Neural cell (in vitro differentiated cells): ENCODE measurements at regions not wholly inside any gene's neighbourhood (a gene's known extent, or its start where the extent isn't known, plus 50 kb on each side); places are given as distances from the start of the nearest gene placed in this dataset.

Experiments
- CTCF ChIP-seq: fragments of 450-650 bp; IDR thresholded peaks from 2 replicates; pipeline ENCODE4 v1.5.1; 2014; ENCODE audit warnings: antibody characterized with exemption, mild to moderate bottlenecking, moderate library complexity; ENCODE audit not compliant: poor library complexity, severe bottlenecking
- POLR2AphosphoS5 ChIP-seq: IDR thresholded peaks from 2 replicates; pipeline ENCODE4 v1.6.1; 2012
- REST ChIP-seq: IDR thresholded peaks from 2 replicates; pipeline ENCODE4 v1.6.1; 2012; ENCODE audit warnings: borderline replicate concordance

- TF ChIP-seq CTCF = no peak
- no peak for TF ChIP-seq POLR2AphosphoS5
- no peak for TF ChIP-seq REST
Observed at GRCh38 chr16:76988526-76988925, 202.5 kb upstream of the MON1B start.
